Astrocyte (in vitro differentiated cells and primary cell): ENCODE measurements at regions not wholly inside any gene's neighbourhood (a gene's known extent, or its start where the extent isn't known, plus 50 kb on each side); places are given as distances from the start of the nearest gene placed in this dataset.

ENCODE experiments used
- CTCF ChIP-seq: IDR thresholded peaks from 2 replicates; pipeline ENCODE4 v1.5.1; 2011; ENCODE audit warnings: low read depth, mild to moderate bottlenecking, inconsistent platforms, low read length, moderate library complexity; ENCODE audit not compliant: insufficient read depth
- EZH2 ChIP-seq: IDR thresholded peaks from 2 replicates; pipeline ENCODE4 v1.6.1; 2012; ENCODE audit warnings: mild to moderate bottlenecking, low read length, inconsistent platforms; ENCODE audit not compliant: insufficient read depth

GRCh38 chr3:134104031-134104430, 74.3 kb upstream of the SLCO2A1 start:
- TF ChIP-seq CTCF (no peak), EZH2 (no peak)
